HG03175 (cell line): ENCODE measurements at regions not wholly inside any gene's neighbourhood (a gene's known extent, or its start where the extent isn't known, plus 50 kb on each side); places are given as distances from the start of the nearest gene placed in this dataset.
"Not testable (repeated sequence)": the region's sequence is repeated elsewhere in the genome, so short reads cannot be mapped to it uniquely, and the experiment has no call there.

Source experiments
- ATAC-seq: cut with Tn5 transposase; IDR thresholded peaks from one replicate; pipeline ENCODE4 v1.9.1; 2021; ENCODE audit warnings: mild to moderate bottlenecking, moderate library complexity; ENCODE audit not compliant: unreplicated experiment

DNA sequence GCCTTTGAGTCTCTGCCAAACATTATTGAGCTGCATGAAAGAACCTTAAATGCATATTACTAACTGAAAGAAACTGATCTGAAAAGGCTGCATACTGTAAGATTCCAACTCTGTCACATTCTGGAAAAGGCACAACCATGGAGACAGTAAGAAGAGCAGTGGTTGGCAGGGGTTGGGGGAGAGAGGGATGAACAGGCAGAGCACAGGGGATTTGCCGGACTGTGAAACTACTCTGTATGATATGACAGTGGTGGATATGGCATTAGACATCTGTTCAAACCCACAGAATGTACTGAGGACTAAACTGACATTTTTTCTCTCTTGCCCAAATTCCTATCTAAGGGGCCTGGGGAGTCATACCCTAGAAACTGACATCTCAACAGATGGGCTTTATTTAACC, 138.4 kb downstream of the KCNJ12 start:
- not testable (repeated sequence) for ATAC-seq

DNA sequence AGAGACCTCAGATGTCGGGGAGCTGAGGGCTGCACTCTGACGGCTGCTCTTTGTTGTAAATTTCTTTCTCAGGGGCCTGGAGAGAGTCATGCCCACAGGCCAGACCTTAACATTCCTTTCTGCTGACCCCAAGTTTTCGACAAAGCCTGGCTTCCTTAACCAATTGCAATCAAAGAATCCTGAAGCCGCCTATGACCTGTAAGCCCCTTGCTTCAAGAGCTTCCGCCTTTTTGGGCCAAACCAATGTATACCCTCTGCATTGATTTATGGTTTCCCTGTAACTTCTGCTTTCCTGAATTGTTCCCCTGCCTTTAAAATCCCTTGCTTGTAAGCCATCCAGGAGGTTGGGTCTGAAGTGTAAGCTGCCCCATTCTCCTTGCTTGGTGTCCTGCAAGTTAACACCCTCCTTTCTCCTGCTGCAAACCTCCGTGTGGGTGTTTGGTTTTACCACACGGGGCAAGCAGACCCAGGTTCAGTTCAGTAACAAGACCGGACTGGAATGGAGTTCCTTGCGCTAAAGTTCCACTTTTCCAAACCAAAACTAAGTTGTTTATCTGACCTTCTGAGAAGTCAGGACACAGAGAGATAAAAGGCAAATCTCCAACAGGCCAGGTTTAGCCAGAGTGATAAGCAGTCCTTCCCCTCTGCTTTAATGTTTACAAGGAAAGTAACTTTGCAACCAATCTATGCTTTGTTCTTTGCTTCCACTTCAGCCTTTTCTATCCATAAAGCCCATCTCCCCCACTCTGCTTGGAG, 141.6 kb downstream of the KCNJ12 start:
- ATAC-seq: no peak

DNA sequence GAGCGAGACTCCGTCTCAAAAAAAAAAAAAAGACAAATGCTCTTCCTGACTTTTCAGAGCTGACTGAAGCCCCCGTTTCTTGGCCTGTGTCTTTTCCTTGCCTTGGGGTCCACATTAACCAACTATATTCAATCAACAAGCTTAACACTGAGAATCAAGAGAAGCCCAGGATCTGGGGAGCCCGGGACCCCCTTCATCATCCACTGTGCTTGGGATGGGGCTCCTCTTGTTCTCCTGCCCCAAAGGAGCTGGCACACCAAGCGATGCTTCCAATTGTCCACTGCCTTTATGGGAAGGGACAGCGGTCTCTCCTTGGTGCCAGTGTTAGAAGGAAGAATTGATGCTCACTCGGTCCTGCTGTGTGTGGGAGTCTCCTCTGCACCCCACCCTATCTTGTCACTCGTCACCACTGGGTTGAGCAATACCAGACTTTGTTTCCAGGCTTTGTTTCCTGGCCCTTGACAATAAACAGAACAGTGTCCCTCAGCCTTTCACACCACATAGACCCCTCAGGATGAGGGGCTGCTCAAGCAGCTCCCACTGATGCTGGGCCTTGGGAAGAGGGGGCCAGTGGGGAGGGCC, 146.7 kb downstream of the KCNJ12 start:
- ATAC-seq: no peak

DNA sequence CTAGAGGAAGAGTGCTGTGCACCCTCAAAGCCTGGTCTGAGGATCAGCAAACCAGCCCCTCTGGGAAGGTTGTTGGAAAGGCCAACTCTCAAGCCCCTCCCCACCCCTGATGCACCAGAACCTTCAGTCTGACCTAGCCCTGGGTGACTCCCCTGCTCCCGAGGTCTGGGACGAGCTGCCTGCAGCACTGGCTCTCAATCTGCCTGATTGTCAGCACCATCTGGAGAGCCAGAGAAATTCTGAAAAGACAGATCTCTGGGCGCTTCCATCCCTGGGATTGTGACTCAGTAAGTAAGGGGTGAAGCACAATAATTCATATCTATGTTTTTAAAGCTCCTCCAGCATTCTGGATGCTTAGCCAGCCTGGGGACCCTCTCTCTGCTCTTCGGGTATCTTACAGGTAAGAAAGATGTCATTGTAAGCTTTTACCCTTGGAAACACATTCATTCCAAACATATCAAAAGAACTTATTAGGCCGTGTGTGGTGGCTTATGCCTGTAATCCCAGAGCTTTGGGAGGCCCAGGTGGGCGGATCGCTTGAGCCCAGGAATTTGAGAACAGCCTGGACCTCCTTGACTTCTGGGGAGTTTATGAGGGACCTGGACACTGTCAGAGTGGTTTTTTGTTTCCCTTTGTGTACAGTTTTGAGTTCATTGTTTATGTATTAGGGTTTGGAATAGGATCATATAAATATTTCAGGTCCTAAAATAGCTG, 147.5 kb downstream of the KCNJ12 start:
- no peak for ATAC-seq

DNA sequence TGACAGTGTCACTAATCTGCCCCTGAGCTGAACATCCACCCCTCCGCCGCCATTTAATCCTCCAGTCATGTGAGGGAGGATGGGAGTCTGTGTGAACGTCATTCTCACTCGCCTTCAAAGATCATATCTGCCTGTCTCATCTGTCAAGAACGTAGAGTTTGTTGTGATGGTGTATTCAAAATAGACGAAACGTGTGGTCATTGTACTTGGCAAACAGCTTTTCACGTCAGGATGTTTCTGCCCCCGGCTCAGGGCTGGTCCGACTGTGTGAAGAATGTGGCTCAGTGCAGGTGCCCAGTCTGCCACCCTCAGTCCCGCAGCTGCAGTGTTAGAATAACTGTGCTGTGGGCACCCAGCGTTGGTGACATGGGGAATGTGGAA, 148.0 kb downstream of the KCNJ12 start:
- ATAC-seq: no peak

DNA sequence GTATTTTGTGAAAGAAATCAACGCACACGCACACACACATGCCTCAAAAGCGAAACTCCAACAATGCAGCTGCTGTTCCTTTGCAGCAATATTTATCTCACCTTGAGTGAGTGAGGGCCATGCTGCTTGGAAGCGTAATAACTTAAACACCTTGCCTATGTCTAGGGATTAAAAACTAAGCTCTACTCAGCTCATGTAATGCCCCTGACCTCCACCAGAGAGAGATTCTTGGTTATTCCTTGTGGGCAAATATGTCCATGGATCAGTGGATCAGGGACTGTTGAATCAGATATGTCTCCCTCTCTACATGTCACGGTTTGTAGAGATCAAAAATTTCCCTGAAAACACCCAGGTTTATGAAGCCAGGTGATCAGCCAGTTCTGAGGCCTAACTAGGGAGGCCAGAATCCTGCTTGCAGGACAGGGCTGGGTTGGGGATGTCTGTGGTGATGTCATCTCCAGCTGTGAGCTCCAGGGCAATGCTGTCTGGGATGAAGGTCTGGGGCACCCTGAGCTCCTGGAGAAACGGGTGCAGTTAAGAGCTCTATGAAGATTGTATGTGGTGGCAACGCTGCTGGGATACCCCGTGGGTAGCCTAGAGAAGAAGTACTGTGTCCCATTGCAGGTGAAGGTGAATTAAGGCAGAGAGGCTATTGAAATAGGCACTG, 149.4 kb downstream of the KCNJ12 start:
- ATAC-seq: no peak

DNA sequence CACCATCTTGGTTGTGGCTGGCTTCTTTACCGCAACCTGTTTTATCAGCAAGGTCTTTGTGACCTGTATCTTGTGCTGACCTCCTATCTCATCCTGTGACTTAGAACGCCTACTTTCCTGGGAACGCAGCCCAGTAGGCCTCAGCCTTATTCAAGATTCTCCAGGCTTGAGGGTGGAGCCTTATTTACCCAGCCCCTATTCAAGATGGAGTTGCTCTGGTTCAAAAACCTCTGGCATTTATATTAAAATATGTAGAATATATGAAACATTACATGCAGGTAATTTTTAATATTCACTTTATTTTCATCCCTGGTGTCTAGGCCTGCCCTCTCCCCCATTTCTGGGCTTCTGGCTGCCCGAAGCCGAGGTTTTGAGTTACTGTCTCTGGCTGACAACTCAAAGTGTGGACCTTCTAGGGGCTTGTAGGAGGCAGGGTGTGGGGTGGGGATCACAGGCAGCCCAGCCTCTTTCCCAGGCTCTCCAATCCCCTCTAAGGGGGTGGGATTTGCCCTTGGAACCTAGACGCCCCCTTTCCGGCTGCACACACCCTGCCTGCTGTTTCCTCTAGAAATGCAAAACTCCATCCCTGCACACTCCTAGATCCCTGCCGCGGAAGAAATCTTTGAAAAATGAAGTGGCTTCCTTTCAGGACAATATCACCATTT, 152.0 kb downstream of the KCNJ12 start:
- ATAC-seq: no peak

DNA sequence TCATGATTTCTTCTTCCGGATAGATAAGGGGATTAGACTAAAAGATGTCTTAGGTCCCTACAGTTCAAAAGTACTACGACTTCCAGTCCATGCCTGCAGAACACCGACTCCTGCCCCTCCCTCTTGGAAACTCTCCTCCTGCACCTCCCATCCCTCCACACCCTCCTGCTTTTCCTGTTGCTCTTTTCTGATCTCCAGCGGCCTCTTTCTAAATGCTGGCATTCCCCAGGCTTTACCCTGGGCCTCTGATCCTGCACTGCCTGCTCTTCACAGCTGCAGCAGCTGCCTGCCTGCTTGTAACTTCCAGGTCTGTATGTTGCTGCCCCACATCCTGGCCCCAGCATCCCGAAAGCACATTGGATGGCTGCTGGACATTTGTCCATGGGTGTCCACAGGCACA, 154.2 kb downstream of the KCNJ12 start:
- ATAC-seq: no peak

DNA sequence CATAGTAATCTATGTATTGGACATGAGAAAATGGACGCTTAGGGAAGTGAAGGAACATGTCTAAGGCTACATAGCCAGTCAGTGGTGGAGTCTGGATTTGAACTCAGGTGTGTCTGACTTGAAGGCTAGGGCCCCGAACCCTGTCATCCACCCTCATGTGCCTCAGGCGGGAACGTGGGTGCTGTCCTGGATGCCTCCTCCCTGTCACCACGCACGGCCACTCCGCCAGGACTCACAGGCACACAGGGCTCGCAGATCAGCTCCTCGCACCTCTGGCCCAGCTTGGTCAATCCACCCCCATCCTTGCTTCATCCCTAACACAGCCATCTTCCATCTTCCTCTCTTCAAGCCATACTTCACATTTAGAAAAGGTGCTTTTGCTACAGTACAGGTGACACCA, 154.7 kb downstream of the KCNJ12 start:
- no peak for ATAC-seq

DNA sequence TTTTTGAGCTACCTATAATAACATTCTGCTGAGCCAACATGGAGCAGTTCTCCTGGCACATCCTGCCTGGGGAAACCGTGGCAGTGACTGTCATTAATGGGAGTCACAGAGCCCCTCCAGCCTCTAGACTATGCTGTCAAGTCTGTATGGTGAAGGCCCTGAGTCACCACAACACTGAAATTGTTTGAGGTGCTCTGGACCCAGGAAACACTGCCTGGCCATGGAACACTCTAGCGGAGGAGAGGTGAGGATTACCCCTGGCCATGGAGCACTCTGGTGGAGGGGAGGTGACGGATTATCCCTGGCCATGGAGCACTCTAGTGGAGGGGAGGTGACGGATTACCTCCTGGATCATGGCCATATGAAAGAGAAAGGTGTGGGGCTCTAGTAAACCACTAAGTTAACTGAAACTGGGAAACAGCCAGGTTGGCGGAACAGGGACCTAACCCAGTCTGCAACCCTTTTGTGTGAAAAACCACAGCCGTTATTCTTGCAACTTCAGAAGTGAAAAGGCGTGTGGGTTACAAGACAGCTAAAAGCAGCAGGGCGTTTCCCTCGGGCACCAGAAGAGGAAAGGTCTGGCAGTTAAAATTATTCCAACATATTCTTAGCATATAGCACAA, 156.7 kb downstream of the KCNJ12 start:
- ATAC-seq: no peak

DNA sequence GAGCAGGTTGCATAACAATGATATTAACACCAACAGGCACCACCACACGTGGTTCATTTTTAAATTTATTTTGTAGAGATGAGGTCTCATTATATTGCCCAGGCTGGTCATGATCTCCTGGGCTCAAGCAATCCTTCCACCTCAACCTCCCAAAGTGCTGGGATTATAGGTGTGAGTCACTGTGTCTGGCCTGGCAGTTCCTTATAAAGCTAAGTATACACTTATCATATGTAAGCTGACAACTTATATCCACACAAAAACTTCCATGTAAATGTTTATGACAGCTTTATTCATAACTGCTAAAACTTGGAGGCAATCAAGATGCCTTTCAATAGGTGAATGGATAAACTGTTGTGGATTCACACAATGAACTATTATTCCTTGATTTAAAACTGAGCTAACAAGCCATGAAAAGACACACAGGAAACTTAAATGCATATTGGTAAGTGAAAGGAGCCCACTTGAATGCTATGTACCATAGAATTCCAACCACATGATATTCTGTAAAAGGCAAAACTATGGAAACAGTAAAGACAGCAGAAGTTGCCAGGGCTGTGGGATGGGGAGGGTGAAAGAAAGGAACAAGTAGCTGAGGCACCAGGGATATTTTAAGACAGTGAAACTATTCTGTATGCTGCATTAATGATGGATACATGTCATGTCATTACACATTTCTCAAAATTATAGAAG, 156.5 kb upstream of the KCNJ18 start:
- no peak for ATAC-seq

DNA sequence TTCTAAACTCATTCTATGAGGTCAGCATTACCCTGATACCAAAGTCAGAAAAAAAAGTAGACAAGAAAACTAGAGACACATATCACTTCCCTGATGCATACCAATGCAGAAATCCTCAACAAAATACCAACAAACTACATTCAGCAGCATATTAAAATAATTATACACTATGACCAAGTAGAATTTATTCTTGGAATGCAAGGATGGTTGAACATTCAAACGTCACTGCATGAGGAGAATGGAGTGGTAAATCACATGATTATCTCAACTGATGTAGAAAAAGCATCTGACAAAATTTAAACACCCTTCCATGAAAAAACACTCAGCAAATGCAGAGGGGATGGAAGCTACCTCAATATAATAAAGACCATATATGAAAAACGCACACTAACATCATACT, 155.0 kb upstream of the KCNJ18 start:
- no peak for ATAC-seq

DNA sequence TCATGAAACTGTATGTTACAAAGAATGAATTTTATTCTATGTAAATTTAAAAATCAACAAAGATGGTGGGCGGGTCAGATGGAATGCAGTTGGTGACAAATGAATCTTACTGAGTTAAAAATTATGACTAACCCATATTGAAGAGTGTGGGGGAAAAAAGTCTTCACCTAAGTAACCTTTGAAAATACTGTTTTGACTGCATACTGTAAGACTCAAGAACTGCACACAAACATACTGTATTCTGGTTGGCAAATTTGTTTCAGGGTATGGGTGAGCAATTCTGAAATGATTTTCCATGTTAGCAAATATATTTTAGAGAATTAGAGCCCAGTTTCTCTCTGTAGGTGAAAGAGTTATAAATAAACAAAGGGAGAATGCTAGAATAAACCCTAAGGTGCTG, 153.7 kb upstream of the KCNJ18 start:
- ATAC-seq: no peak

DNA sequence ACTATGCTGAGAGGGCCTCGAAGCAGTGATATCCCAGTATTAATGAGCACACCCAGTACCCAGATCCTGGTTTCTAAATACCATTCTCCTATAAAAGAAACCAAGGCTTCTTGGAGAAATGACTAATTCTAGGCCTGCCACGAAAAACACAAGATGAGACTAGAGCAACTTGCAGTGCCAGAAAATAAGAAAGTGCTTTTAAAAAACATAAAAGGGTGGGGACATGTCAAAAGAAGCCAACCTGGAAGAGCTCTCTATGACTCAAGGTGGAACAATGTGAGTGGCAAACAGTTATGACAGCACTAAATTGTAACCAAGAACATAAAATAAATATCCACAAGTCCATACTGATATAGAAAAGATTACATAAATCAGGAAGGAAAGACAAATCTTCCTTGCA, 153.2 kb upstream of the KCNJ18 start:
- no peak for ATAC-seq

DNA sequence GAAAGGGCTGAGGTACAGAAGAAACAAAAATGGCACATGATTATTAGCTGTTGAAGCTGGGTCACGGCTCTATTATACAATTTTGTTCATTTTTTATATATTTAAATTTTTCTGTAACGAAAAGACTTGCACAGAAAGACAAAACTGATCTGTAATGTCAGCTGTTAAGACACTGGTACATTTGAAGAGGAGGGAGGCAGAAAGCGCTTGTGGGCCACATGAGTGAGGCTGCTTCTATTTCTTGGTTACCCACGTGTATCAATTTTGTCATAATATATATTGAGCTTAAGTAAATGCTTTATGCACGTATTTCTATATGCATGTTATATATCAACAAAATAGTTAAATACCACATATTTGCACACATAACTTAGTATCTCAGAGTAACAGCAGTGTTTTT, 151.8 kb upstream of the KCNJ18 start:
- no peak for ATAC-seq

DNA sequence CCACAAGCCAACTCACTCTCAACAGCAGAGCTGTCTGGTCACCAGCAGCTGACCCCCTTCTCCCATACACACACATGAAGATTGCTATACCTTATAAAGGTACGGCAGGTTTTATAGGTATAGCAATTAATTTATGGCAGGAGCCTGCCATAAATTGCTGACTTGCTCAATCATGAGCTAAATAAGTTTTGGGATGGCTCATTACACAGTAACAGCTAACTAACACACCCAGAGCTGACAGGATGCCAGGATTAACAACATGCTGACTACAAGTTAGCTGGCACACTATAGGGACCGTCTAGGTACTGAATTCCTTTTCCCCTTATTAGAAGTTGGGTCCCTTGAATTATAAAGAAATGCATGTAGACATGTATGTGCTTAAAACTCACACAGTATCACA, 150.3 kb upstream of the KCNJ18 start:
- ATAC-seq: no peak

DNA sequence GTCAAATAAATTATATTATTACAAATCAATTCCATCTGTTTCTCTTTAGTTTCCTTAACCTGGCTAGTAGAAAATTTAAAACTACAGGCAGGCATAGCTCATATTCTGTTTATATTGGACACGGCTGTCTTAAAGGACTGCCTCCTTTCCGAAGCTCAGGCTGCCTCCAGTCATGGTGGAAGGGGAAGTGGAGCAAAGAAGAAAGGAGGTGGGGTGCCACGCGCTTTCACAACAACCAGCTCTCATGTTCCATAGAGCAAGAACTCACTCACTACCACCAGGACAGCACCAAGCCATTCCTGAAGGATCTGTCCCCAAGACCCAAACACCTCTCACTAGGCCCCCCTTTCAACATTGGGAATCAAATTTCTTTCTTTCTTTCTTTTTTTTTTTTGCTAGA, 149.3 kb upstream of the KCNJ18 start:
- ATAC-seq: no peak

DNA sequence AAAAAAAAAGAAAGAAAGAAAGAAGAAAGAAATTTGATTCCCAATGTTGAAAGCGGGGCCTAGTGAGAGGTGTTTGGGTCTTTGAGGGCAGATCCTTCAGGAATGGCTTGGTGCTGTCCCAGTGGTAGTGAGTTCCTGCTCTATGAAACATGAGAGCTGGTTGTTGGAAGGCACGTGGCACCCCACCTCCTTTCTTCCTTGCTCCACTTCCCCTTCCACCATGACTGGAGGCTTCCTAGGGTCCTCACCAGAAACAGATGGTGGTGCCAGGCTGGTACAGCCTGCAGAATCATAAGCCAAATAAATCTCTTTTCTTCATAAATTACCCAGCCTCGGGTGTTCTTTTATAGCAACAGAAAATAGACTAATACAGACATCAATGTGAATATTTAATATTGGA, 147.3 kb upstream of the KCNJ18 start:
- ATAC-seq: no peak

DNA sequence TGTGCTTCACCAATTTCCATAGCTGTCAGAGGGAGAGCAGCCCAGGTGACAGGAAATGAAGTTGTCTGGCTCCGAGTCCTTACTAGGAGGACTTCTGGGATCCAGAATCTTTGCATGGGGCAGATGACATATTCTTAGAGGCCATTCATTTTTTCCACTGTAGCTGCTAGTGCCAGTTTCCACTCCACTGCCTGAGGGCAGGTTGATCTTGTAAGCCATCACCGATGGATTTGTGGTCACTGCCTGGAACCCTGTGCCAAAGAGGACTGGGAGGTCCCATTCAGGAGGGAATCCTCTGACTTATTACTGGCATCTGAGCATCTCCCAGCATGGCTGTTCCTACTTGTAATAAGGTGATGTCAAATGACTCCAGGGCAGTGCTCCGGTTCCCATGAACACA, 144.1 kb upstream of the KCNJ18 start:
- ATAC-seq: no peak

DNA sequence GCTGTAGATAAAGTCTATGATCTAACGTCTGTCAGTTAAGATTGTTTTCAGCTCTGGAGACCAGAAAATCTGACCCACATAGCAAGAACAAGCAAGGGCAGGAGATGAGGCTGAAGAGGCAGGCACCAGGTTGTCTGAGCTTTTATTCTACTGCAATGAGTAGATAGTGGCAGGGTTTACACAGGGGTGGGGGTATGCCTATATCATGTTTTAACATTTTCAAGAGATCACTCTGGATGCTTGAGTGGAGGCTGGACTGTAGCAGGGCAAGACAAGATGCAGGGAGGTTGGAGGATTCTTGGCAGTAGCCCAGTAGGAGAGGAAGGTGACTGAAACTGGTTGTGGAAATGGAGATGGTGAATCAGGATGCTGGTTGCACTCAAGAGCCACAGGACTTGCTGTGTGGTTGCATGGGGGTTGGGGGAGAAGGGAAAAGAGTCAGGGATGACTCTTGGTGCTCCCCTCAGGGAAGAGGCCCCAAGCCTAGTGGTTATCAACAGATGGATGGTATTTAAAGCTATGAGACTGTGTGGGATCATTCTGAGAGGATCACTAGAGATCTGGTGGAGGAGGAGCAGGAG, 143.1 kb upstream of the KCNJ18 start:
- no peak for ATAC-seq
